Testis (tissue), 2 donors: ENCODE measurements at regions not wholly inside any gene's neighbourhood (a gene's known extent, or its start where the extent isn't known, plus 50 kb on each side); places are given as distances from the start of the nearest gene placed in this dataset.

Experiments used
- DNase-seq: peaks from one replicate; pipeline ENCODE4 v3.0.0-alpha.2; 2019
- H3K27ac ChIP-seq, 2 donors: fragments of 200-600 bp; sonication (generic); one replicate each; pipeline ENCODE4 v1.5.1; 2019
- H3K27me3 ChIP-seq: fragments of 200-600 bp; sonication (generic); one replicate; pipeline ENCODE4 v1.5.1; 2019
- H3K36me3 ChIP-seq: fragments of 200-600 bp; sonication (generic); one replicate; pipeline ENCODE4 v1.5.1; 2017; ENCODE audit warnings: low read depth; ENCODE audit errors: missing control alignments
- H3K4me1 ChIP-seq: fragments of 200-600 bp; sonication (generic); one replicate; pipeline ENCODE4 v1.5.1; 2019
- H3K4me3 ChIP-seq, 2 donors: fragments of 200-600 bp; sonication (generic); one replicate each; pipeline ENCODE4 v1.5.1; 2017 to 2019
- H3K9me3 ChIP-seq: fragments of 200-600 bp; sonication (generic); one replicate; pipeline ENCODE4 v1.5.1; 2017
- POLR2A ChIP-seq: fragments of 450-650 bp; IDR thresholded peaks from one replicate; pipeline ENCODE4 v1.6.1; 2017; ENCODE audit warnings: antibody characterized with exemption, mild to moderate bottlenecking, moderate library complexity
- WGBS, 2 donors: methylation state at CpG; one replicate each; pipeline ENCODE4 v1.1.5; 2018; 5-methylcytosine and 5-hydroxymethylcytosine counted together
- intact Hi-C: fragments of 100-400 bp; cut with DNase I; formaldehyde crosslinking; loops from one replicate; pipeline ENCODE4 v1.15.1; 2023; ENCODE audit warnings: low total_unique reads
- TF ChIP-seq, protein P1 (sequence below), 3 experiments: fragments of 450-650 bp in 2 of 3; fragments of 200-600 bp in 1 of 3; sonication (generic) in 1 of 3; IDR thresholded peaks; one replicate each; pipeline ENCODE4 v1.5.1; 2016 to 2019; ENCODE audit warnings: antibody characterized with exemption in 3 of 3, mild to moderate bottlenecking in 2 of 3, moderate library complexity in 1 of 3

DNA sequence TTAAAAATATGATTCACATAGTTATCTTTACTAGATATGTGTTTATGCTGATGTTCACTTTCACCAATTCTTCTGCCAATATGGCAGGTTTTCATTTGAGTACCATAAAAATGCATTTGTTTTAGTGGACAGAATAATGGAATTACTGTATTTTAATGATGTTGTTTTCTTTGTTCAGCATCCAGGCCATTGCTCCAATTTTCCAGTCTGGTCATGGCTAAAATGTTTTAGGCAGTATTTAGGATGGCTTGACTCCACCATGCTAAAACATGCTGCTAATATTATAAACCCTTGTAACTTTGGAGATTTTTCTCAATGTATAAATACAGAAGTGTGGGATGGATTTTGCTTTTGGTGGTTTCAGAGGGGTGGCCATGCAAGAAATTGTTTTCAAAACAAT is 273.0 kb upstream of the RPS23 start:
- Histone ChIP-seq H3K4me3 (no peak overlapping the region), H3K27me3 (no peaks in the 10 kb centered on the region), H3K36me3 (no peaks in the 10 kb centered on the region), H3K27ac (no peak overlapping the region), H3K4me1 (no peaks in the 10 kb centered on the region), H3K9me3 (no peaks in the 10 kb centered on the region)
- no peak for DNase-seq
- TF ChIP-seq, protein P1, sequence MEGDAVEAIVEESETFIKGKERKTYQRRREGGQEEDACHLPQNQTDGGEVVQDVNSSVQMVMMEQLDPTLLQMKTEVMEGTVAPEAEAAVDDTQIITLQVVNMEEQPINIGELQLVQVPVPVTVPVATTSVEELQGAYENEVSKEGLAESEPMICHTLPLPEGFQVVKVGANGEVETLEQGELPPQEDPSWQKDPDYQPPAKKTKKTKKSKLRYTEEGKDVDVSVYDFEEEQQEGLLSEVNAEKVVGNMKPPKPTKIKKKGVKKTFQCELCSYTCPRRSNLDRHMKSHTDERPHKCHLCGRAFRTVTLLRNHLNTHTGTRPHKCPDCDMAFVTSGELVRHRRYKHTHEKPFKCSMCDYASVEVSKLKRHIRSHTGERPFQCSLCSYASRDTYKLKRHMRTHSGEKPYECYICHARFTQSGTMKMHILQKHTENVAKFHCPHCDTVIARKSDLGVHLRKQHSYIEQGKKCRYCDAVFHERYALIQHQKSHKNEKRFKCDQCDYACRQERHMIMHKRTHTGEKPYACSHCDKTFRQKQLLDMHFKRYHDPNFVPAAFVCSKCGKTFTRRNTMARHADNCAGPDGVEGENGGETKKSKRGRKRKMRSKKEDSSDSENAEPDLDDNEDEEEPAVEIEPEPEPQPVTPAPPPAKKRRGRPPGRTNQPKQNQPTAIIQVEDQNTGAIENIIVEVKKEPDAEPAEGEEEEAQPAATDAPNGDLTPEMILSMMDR (IDR thresholded peaks at IDR 0.05): no peak
- TF ChIP-seq POLR2A: no peak
- intact Hi-C loops: no loop called here

DNA sequence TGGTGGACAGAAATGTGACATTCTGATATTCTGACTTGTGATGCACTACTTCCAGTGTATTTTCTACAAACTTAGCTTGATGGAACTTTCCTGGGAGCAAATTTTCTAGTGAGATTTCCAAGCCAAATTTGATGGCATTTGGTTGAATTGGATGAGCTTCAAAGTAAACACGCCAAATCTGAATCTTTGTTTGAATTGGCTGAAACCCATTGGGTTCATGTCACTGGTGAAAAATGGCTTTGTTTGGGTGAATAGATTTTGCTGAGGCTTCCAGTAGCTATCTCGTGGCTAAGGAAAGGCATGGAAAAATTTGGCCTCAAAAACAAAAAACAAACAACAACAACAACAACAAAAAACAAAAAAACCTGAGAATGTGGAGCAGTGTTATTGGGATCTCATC is 271.1 kb upstream of the RPS23 start:
- 53 to 60% methylated on average over 2 of the region's 2 CpGs for WGBS, 2 donors
- Histone ChIP-seq H3K4me1 (no peaks in the 10 kb centered on the region), H3K27ac (no peak overlapping the region), H3K9me3 (no peaks in the 10 kb centered on the region), H3K36me3 (no peaks in the 10 kb centered on the region), H3K4me3 (no peak overlapping the region), H3K27me3 (no peaks in the 10 kb centered on the region)
- no peak for DNase-seq
- no peak for TF ChIP-seq POLR2A
- TF ChIP-seq, protein P1 (IDR thresholded peaks at IDR 0.05): no peak
- intact Hi-C loops: no loop called here

DNA sequence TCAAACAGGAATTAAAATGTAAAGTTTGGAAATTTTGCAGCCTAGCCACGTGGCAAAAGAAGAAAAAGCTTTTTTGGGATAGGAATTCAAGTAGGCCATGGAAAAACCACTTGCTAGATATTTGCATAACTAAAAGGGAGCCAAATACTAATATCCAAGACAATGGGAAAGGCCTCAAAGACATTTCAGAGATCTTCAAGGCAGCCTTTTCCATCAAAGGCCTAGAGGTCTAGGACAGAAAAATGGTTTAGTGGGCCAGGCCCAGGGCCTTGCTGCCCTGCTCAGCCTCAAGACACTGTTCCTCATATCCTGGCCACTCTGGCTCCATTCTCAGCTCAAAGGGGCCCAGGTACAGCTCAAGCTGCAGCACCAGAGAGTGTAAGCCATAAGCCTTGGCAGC is 265.9 kb upstream of the RPS23 start:
- H3K4me1 ChIP-seq: no peaks in the 10 kb centered on the region
- intact Hi-C loops: no loop called here
- TF ChIP-seq, protein P1 (IDR thresholded peaks at IDR 0.05): no peak
- no peak for TF ChIP-seq POLR2A
- 78 to 80% methylated on average over 1 of the region's 1 CpG for WGBS, 2 donors
- no peaks in the 10 kb centered on the region for H3K27me3 ChIP-seq
- H3K9me3 ChIP-seq: no peaks in the 10 kb centered on the region
- no peak for DNase-seq
- H3K27ac ChIP-seq: no peak overlapping the region
- no peaks in the 10 kb centered on the region for H3K36me3 ChIP-seq
- no peak overlapping the region for H3K4me3 ChIP-seq

DNA sequence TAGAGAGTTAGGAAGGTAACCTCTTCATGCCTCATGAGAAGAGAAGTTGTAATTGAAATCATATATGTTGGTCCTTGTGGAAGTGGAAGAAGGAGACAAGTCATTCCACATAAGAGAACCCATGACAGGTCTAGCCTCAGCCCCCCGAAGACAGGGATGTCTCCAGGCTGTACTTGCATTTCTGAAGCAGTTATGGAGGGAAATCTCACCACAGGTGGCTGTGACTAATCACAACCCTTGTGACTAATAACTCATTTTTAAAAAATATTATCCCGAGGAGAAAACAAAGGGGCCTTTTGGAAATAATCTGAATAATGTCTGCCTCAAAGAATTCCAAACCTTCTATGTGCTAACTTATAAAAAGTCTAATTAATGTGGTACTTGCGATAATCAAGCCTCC is 262.1 kb upstream of the RPS23 start:
- no peak for DNase-seq
- Histone ChIP-seq H3K4me1 (no peaks in the 10 kb centered on the region), H3K36me3 (no peaks in the 10 kb centered on the region), H3K9me3 (no peaks in the 10 kb centered on the region), H3K27ac (no peak overlapping the region), H3K4me3 (no peak overlapping the region), H3K27me3 (no peaks in the 10 kb centered on the region)
- intact Hi-C loops: no loop called here
- TF ChIP-seq, protein P1 (IDR thresholded peaks at IDR 0.05): no peak
- TF ChIP-seq POLR2A: no peak
- WGBS, 2 donors: 90 to 94% methylated on average over 3 of the region's 3 CpGs

DNA sequence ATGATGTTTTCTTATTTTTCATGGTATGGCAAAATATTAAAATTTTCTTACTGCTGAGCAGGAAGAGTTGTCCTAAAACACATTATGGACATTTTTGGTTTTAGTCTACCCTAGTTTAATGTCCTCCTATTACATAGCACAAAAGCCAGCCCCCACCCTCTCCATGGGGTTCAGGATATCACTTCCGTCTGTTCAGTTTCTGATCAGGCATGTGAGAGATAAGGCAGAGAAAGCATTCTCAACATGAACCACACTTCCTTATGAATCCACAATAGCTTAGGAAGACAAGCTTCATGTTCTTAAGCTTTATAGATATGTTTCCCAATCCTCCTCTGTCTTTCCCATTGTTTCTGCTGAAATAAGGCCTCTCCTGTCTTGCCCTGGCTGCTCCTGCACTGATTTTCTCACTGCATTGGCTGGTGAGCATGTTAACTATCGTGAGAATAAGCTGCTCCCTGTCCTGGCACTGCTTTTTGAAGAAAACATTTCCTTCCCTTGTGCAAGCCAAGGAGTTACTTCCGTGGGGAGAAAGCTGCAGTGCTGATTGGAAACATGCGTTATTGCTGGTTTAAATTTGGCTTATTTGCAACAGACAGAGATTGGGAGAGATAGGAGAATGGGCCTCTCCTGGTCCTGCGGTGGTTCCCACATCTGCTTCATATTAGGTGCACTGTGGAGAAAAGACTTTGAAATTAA is 260.3 kb upstream of the RPS23 start:
- DNase-seq: no peak
- 44 to 55% methylated on average over 5 of the region's 5 CpGs for WGBS, 2 donors
- H3K4me1 ChIP-seq: no peaks in the 10 kb centered on the region
- H3K36me3 ChIP-seq: no peaks in the 10 kb centered on the region
- H3K27ac ChIP-seq: no peak overlapping the region
- no peaks in the 10 kb centered on the region for H3K27me3 ChIP-seq
- H3K9me3 ChIP-seq: no peaks in the 10 kb centered on the region
- TF ChIP-seq POLR2A: no peak
- TF ChIP-seq, protein P1 (IDR thresholded peaks at IDR 0.05): no peak
- H3K4me3 ChIP-seq: no peak overlapping the region
- intact Hi-C loops: no loop called here
